Naive B cell (primary cell): ENCODE measurements at regions not wholly inside any gene's neighbourhood (a gene's known extent, or its start where the extent isn't known, plus 50 kb on each side); places are given as distances from the start of the nearest gene placed in this dataset.
"Not testable (repeated sequence)": the region's sequence is repeated elsewhere in the genome, so short reads cannot be mapped to it uniquely, and the experiment has no call there.

Source experiments
- ATAC-seq, 2 donors: fragments of 150-1000 bp; cut with Tn5 transposase; 2 replicates each; pipeline ENCODE4 v1.10.0; 2021; ENCODE audit warnings: low read depth in 2 of 2, mild to moderate bottlenecking in 2 of 2, moderate library complexity in 2 of 2
- DNase-seq: peaks from one replicate; pipeline ENCODE4 v3.0.0; 2022
- H3K27ac Mint-ChIP-seq, 6 donors: one replicate each; pipeline ENCODE4 v1.8.0; 2020 to 2022; ENCODE audit warnings: mild to moderate bottlenecking in 6 of 6, mixed read lengths in 6 of 6, moderate library complexity in 5 of 6, inconsistent platforms in 2 of 6
- H3K27me3 Mint-ChIP-seq, 3 donors: one replicate each; pipeline ENCODE4 v1.8.0; 2021 to 2022; ENCODE audit warnings: mixed read lengths in 3 of 3, mild to moderate bottlenecking in 1 of 3
- H3K36me3 Mint-ChIP-seq, 2 donors: one replicate each; pipeline ENCODE4 v1.8.0; 2020 to 2022; ENCODE audit warnings: mixed read lengths in 2 of 2, inconsistent platforms in 1 of 2, mild to moderate bottlenecking in 1 of 2
- H3K4me1 Mint-ChIP-seq, 3 donors: one replicate each; pipeline ENCODE4 v1.8.0; 2020 to 2022; ENCODE audit warnings: mixed read lengths in 3 of 3, inconsistent platforms in 1 of 3, mild to moderate bottlenecking in 1 of 3, moderate library complexity in 1 of 3
- H3K4me3 Mint-ChIP-seq, 8 donors: one replicate each; pipeline ENCODE4 v1.8.0; 2020 to 2022; ENCODE audit warnings: mild to moderate bottlenecking in 8 of 8, mixed read lengths in 8 of 8, moderate library complexity in 8 of 8, inconsistent platforms in 2 of 8
- H3K9me3 Mint-ChIP-seq, 7 donors: one replicate each; pipeline ENCODE4 v1.8.0; 2020 to 2022; ENCODE audit warnings: mixed read lengths in 7 of 7, mild to moderate bottlenecking in 5 of 7, inconsistent platforms in 2 of 7, moderate library complexity in 1 of 7

DNA sequence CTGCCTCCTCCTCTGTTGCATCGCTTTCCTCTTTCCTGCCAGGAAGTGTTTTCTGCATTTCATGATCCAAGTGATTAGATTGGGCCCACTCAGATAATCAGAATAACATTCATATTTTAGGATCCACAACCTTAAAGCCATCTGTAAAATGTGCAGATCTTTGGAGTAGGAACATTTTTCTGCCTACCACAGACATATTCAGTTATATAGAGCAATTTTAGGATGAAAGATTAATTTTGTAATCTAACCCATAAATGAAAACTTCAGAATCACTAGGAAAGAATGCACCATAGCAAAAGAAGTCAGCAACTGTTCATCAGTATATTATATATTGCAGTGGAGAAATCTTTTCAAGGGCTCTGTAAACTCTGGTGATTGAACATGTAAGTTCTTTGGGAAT, 659.9 kb upstream of the LUZP2 start:
- Mint-ChIP-seq H3K36me3 (no peaks in the 10 kb centered on the region), H3K27ac (no peak overlapping the region), H3K4me3 (no peak overlapping the region), H3K27me3 (no peaks in the 10 kb centered on the region), H3K9me3 (no peaks in the 10 kb centered on the region), H3K4me1 (no peaks in the 10 kb centered on the region)
- DNase-seq: no peak
- ATAC-seq: no peak

- peaks cover 0 to 22% (median 3%) of the 10 kb centered on the region in 7 donors for H3K9me3 Mint-ChIP-seq
- no peaks in the 10 kb centered on the region for H3K27me3 Mint-ChIP-seq
- no peak overlapping the region for H3K27ac Mint-ChIP-seq
- DNase-seq (no peak), ATAC-seq (no peak)
- H3K36me3 Mint-ChIP-seq: no peaks in the 10 kb centered on the region
- no peak overlapping the region for H3K4me3 Mint-ChIP-seq
- no peaks in the 10 kb centered on the region for H3K4me1 Mint-ChIP-seq
Measured at GRCh38 chr11:23840872-23841271, 656.0 kb upstream of the LUZP2 start.

DNA sequence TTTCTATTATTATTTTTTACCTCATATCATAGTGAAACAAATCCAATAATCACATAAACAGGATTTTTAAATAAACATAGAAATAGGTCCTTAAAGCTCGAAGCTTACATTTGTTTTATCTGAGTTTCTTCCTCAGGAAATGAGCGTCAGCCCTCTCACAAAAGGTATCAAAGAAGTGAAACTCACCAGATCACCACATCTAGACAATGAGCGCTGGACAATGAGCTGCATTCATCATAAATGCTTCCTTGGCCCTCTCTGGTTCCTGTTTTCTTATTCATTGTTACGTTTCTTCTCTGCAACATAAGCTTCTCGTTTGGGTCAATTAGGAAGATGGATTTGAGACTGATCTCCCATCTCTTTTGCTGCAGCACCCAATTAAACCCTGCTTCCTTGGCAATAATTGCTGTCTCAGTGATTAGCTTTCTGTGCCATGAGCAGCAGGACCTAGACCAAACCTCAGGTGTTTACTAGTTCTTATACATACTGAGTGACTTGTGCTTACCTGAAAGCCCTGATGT, 649.9 kb upstream of the LUZP2 start:
- Mint-ChIP-seq H3K27ac (no peak overlapping the region), H3K36me3 (no peaks in the 10 kb centered on the region), H3K4me3 (no peak overlapping the region), H3K4me1 (no peaks in the 10 kb centered on the region), H3K9me3 (peaks cover 0 to 22% (median 3%) of the 10 kb centered on the region in 7 donors), H3K27me3 (no peaks in the 10 kb centered on the region)
- no peak for DNase-seq
- no peak for ATAC-seq

- Mint-ChIP-seq H3K4me3 (no peak overlapping the region), H3K9me3 (peaks cover 0 to 2% (median 0%) of the 10 kb centered on the region in 7 donors), H3K27me3 (no peaks in the 10 kb centered on the region), H3K4me1 (no peaks in the 10 kb centered on the region), H3K27ac (no peak overlapping the region), H3K36me3 (no peaks in the 10 kb centered on the region)
- no peak for DNase-seq
- ATAC-seq: no peak
Measured at GRCh38 chr11:23851216-23851615, 645.6 kb upstream of the LUZP2 start.

DNA sequence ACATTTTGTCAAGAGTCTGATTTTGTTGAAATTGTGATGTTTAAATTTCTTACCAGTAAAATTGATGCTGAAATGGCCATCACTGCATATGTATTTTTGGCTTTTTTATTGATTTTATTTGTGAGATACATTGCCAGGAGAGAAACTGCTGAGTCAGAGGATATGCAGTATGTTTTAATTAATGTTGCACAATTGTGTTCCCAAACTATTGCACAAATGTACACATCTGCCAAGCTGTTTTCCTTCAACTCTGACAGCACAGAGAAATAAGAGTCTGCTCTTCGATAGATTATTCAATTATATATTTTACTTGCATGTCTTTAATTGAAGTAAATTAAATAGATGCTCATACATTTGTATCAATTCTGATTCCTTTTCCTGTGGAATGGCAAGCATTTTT, 640.2 kb upstream of the LUZP2 start:
- Mint-ChIP-seq H3K27me3 (no peaks in the 10 kb centered on the region), H3K9me3 (peaks cover 0 to 2% (median 0%) of the 10 kb centered on the region in 7 donors), H3K4me1 (no peaks in the 10 kb centered on the region), H3K36me3 (no peaks in the 10 kb centered on the region), H3K4me3 (no peak overlapping the region), H3K27ac (no peak overlapping the region)
- ATAC-seq: no peak
- DNase-seq: no peak

GRCh38 chr11:23859087-23859486, 637.8 kb upstream of the LUZP2 start:
- no peaks in the 10 kb centered on the region for H3K36me3 Mint-ChIP-seq
- no peaks in the 10 kb centered on the region for H3K4me1 Mint-ChIP-seq
- ATAC-seq: no peak
- H3K9me3 Mint-ChIP-seq: peaks cover 0 to 2% (median 0%) of the 10 kb centered on the region in 7 donors
- no peak overlapping the region for H3K27ac Mint-ChIP-seq
- no peak for DNase-seq
- no peak overlapping the region for H3K4me3 Mint-ChIP-seq
- H3K27me3 Mint-ChIP-seq: no peaks in the 10 kb centered on the region

- Mint-ChIP-seq H3K9me3 (peaks cover 0 to 2% (median 0%) of the 10 kb centered on the region in 7 donors), H3K4me3 (no peak overlapping the region), H3K4me1 (no peaks in the 10 kb centered on the region), H3K36me3 (no peaks in the 10 kb centered on the region), H3K27me3 (no peaks in the 10 kb centered on the region), H3K27ac (no peak overlapping the region)
- ATAC-seq: no peak
- no peak for DNase-seq
Measured at GRCh38 chr11:23861615-23862014, 635.2 kb upstream of the LUZP2 start.

GRCh38 chr11:23865341-23865975, 631.4 kb upstream of the LUZP2 start:
- no peak for DNase-seq
- no peak for ATAC-seq
- Mint-ChIP-seq H3K4me1 (no peaks in the 10 kb centered on the region), H3K27ac (no peak overlapping the region), H3K9me3 (peaks cover 0 to 4% (median 0%) of the 10 kb centered on the region in 7 donors), H3K36me3 (no peaks in the 10 kb centered on the region), H3K27me3 (peaks cover 0 to 3% (median 0%) of the 10 kb centered on the region in 3 donors), H3K4me3 (no peak overlapping the region)

DNA sequence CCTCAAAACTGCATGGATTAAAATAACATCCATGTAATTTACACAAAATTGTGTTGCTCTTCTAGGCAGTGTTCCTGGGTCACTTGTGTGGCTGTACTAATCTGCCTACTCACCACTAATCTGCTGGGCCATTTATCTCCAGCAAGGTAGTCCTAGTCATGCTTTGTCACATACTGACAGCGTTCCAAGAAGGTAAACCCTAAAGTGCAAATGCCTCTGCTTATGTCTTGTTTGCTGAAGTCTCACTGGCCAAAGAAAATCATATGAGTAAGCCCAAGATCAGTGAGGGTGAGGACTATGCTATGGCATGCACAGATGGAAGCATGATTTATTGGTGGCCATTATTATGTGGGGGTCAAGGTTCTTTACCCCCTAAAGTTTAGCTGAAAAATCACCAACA, 630.2 kb upstream of the LUZP2 start:
- no peaks in the 10 kb centered on the region for H3K4me1 Mint-ChIP-seq
- H3K36me3 Mint-ChIP-seq: no peaks in the 10 kb centered on the region
- H3K27me3 Mint-ChIP-seq: peaks cover 0 to 3% (median 0%) of the 10 kb centered on the region in 3 donors
- no peak for ATAC-seq
- peaks cover 0 to 12% (median 0%) of the 10 kb centered on the region in 7 donors for H3K9me3 Mint-ChIP-seq
- DNase-seq: no peak
- no peak overlapping the region for H3K4me3 Mint-ChIP-seq
- H3K27ac Mint-ChIP-seq: no peak overlapping the region

- Mint-ChIP-seq H3K4me3 (no peak overlapping the region), H3K27me3 (peaks cover 0 to 3% (median 0%) of the 10 kb centered on the region in 3 donors), H3K36me3 (no peaks in the 10 kb centered on the region)
Measured at GRCh38 chr11:23869671-23870070, 627.2 kb upstream of the LUZP2 start.

GRCh38 chr11:23873406-23873805, 623.4 kb upstream of the LUZP2 start:
- no peak overlapping the region for H3K27ac Mint-ChIP-seq
- no peaks in the 10 kb centered on the region for H3K36me3 Mint-ChIP-seq
- peaks cover 0 to 3% (median 0%) of the 10 kb centered on the region in 3 donors for H3K27me3 Mint-ChIP-seq
- DNase-seq (no peak), ATAC-seq (no peak)
- H3K9me3 Mint-ChIP-seq: peaks cover 0 to 15% (median 3%) of the 10 kb centered on the region in 7 donors
- H3K4me3 Mint-ChIP-seq: no peak overlapping the region
- H3K4me1 Mint-ChIP-seq: no peaks in the 10 kb centered on the region

More at GRCh38 chr11:23869671-23870070, 627.2 kb upstream of the LUZP2 start:
- ATAC-seq (no peak), DNase-seq (no peak)
- H3K27ac Mint-ChIP-seq: no peak overlapping the region
- H3K9me3 Mint-ChIP-seq: peaks cover 0 to 12% (median 0%) of the 10 kb centered on the region in 7 donors
- no peaks in the 10 kb centered on the region for H3K4me1 Mint-ChIP-seq

GRCh38 chr11:23875176-23875850, 621.5 kb upstream of the LUZP2 start:
- Mint-ChIP-seq H3K27ac (peak overlapping the region in 1 of 6 donors; percentile 2), H3K36me3 (no peaks in the 10 kb centered on the region), H3K27me3 (no peaks in the 10 kb centered on the region), H3K4me3 (no peak overlapping the region), H3K9me3 (peaks cover 0 to 11% (median 3%) of the 10 kb centered on the region in 7 donors), H3K4me1 (no peaks in the 10 kb centered on the region)
- no peak for ATAC-seq
- DNase-seq: no peak

DNA sequence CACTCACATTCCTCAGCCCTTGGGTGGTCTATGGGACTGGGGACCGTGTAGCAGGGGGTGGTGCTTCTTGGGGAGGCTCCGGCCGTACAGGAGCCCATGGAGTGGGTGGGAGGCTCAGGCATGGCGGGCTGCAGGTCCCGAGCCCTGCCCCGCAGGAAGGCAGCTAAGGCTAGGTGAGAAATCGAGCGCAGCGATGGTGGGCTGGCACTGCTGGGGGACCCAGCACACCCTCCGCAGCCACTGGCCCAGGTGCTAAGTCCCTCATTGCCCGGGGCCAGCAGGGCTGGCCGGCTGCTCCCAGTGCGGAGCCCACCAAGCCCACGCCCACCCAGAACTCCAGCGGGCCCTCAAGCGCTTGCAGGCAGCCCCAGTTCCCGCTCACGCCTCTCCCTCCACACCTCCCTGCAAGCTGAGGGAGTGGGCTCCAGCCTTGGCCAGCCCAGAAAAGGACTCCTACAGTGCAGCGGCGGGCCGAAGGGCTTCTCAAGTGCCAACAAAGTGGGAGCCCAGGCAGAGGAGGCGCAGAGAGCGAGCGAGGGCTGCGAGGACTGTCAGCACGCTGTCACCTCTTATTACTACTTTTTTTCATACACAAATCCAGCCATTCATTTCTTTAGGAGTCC, 613.3 kb upstream of the LUZP2 start:
- H3K27me3 Mint-ChIP-seq, H3K27ac Mint-ChIP-seq, H3K4me1 Mint-ChIP-seq, ATAC-seq, H3K36me3 Mint-ChIP-seq, H3K9me3 Mint-ChIP-seq, DNase-seq: not testable (repeated sequence)
- H3K4me3 Mint-ChIP-seq: peak overlapping the region in 1 of 8 donors; percentile 42

- Mint-ChIP-seq H3K27ac (no peak overlapping the region), H3K4me3 (no peak overlapping the region), H3K36me3 (no peaks in the 10 kb centered on the region), H3K4me1 (no peaks in the 10 kb centered on the region), H3K9me3 (peaks cover 0 to 7% (median 0%) of the 10 kb centered on the region in 7 donors), H3K27me3 (no peaks in the 10 kb centered on the region)
- DNase-seq: no peak
- no peak for ATAC-seq
Measured at GRCh38 chr11:23884341-23884740, 612.5 kb upstream of the LUZP2 start.
